SK-N-SH treated with all-trans-retinoic acid at 6 μM for 48 hours (cell line): ENCODE measurements at regions not wholly inside any gene's neighbourhood (a gene's known extent, or its start where the extent isn't known, plus 50 kb on each side); places are given as distances from the start of the nearest gene placed in this dataset.

Source experiments
- ATAC-seq: fragments of 200-7000 bp; cut with Tn5 transposase; 3 replicates; pipeline ENCODE4 v1.9.1; 2020; ENCODE audit warnings: mild to moderate bottlenecking, moderate library complexity
- ARNTL ChIP-seq: fragments of 450-650 bp; formaldehyde crosslinking; IDR thresholded peaks from 2 replicates; pipeline ENCODE4 v1.5.0; 2020; ENCODE audit warnings: low read depth, mild to moderate bottlenecking, moderate library complexity, borderline replicate concordance
- BACH2 ChIP-seq: fragments of 250-450 bp; sonication (Bioruptor Pico); IDR thresholded peaks from 2 replicates; pipeline ENCODE4 v1.9.0; 2021; ENCODE audit warnings: mild to moderate bottlenecking, borderline replicate concordance
- CREB5 ChIP-seq: fragments of 250-450 bp; sonication (Bioruptor Pico); IDR thresholded peaks from 2 replicates; pipeline ENCODE4 v1.5.1; 2020; ENCODE audit warnings: low read depth, mild to moderate bottlenecking, moderate library complexity
- CSDC2 ChIP-seq: fragments of 250-450 bp; sonication (Bioruptor Pico); IDR thresholded peaks from 2 replicates; pipeline ENCODE4 v1.5.0; 2020; ENCODE audit warnings: mild to moderate bottlenecking, moderate library complexity
- ESRRG ChIP-seq: fragments of 250-450 bp; sonication (Bioruptor Pico); IDR thresholded peaks from 2 replicates; pipeline ENCODE4 v1.6.1; 2021; ENCODE audit warnings: mild to moderate bottlenecking
- GLIS3 ChIP-seq: fragments of 250-450 bp; sonication (Bioruptor Pico); IDR thresholded peaks from 2 replicates; pipeline ENCODE4 v1.5.0; 2020; ENCODE audit warnings: mild to moderate bottlenecking, moderate library complexity
- ISL1 ChIP-seq: fragments of 250-450 bp; sonication (Bioruptor Pico); IDR thresholded peaks from 2 replicates; pipeline ENCODE4 v2.1.2; 2022; ENCODE audit warnings: mild to moderate bottlenecking, moderate library complexity
- PPARA ChIP-seq: fragments of 250-450 bp; sonication (Bioruptor Pico); IDR thresholded peaks from 2 replicates; pipeline ENCODE4 v1.5.0; 2020; ENCODE audit warnings: mild to moderate bottlenecking, borderline replicate concordance
- RARB ChIP-seq: fragments of 250-450 bp; sonication (Bioruptor Pico); IDR thresholded peaks from 2 replicates; pipeline ENCODE4 v1.8.0; 2021; ENCODE audit warnings: mild to moderate bottlenecking, moderate library complexity
- SNAI2 ChIP-seq: fragments of 250-450 bp; sonication (Bioruptor Pico); IDR thresholded peaks from 2 replicates; pipeline ENCODE4 v1.5.0; 2020; ENCODE audit warnings: mild to moderate bottlenecking, moderate library complexity
- TCF4 ChIP-seq: fragments of 250-450 bp; sonication (Bioruptor Pico); IDR thresholded peaks from 2 replicates; pipeline ENCODE4 v1.8.0; 2021; ENCODE audit warnings: mild to moderate bottlenecking, moderate library complexity, borderline replicate concordance
- TOX ChIP-seq: fragments of 250-450 bp; sonication (Bioruptor Pico); IDR thresholded peaks from 2 replicates; pipeline ENCODE4 v1.8.0; 2021; ENCODE audit warnings: mild to moderate bottlenecking, moderate library complexity, borderline replicate concordance
- TSHZ2 ChIP-seq: fragments of 250-450 bp; sonication (Bioruptor Pico); IDR thresholded peaks from 2 replicates; pipeline ENCODE4 v1.5.0; 2020; ENCODE audit warnings: mild to moderate bottlenecking, moderate library complexity
- ZC3H10 ChIP-seq: fragments of 250-450 bp; sonication (Bioruptor Pico); IDR thresholded peaks from 2 replicates; pipeline ENCODE4 v1.5.1; 2021; ENCODE audit warnings: mild to moderate bottlenecking, moderate library complexity
- ZFP3 ChIP-seq: fragments of 250-450 bp; sonication (Bioruptor Pico); IDR thresholded peaks from 2 replicates; pipeline ENCODE4 v1.5.0; 2020; ENCODE audit warnings: mild to moderate bottlenecking, moderate library complexity
- ZFP30 ChIP-seq: fragments of 450-650 bp; formaldehyde crosslinking; IDR thresholded peaks from 2 replicates; pipeline ENCODE4 v1.5.0; 2022; ENCODE audit warnings: mild to moderate bottlenecking, moderate library complexity
- ZNF565 ChIP-seq: fragments of 450-650 bp; formaldehyde crosslinking; conservative IDR thresholded peaks from 2 replicates; pipeline ENCODE4 v1.5.0; 2020; ENCODE audit warnings: low read depth, mild to moderate bottlenecking, moderate library complexity
- ZNF70 ChIP-seq: fragments of 450-650 bp; formaldehyde crosslinking; IDR thresholded peaks from 2 replicates; pipeline ENCODE4 v1.5.0; 2020; ENCODE audit warnings: mild to moderate bottlenecking, moderate library complexity
- ZNF8 ChIP-seq: fragments of 450-650 bp; formaldehyde crosslinking; IDR thresholded peaks from 2 replicates; pipeline ENCODE4 v1.5.0; 2020; ENCODE audit warnings: mild to moderate bottlenecking, moderate library complexity

- ATAC-seq, result no peak
- TF ChIP-seq ZNF70 (no peak), ZFP3 (CRISPR knock-in tag) (no peak), ESRRG (CRISPR knock-in tag) (no peak), ARNTL (CRISPR knock-in tag) (no peak), SNAI2 (CRISPR knock-in tag) (no peak), CSDC2 (CRISPR knock-in tag) (no peak), PPARA (CRISPR knock-in tag) (no peak), ZC3H10 (CRISPR knock-in tag) (no peak)
Observed at GRCh38 chr13:103437651-103438050, 371.4 kb upstream of the SLC10A2 start.

GRCh38 chr13:103436057-103436654 lies 369.9 kb upstream of the SLC10A2 start:
- no peak for ATAC-seq
- TF ChIP-seq GLIS3 (CRISPR knock-in tag), result no peak
- no peak for TF ChIP-seq BACH2 (CRISPR knock-in tag)
- no peak for TF ChIP-seq ARNTL (CRISPR knock-in tag)
- no peak for TF ChIP-seq ZFP30
- no peak for TF ChIP-seq TCF4 (CRISPR knock-in tag)
- TF ChIP-seq RARB (CRISPR knock-in tag), result no peak
- no peak for TF ChIP-seq ZC3H10 (CRISPR knock-in tag)
- no peak for TF ChIP-seq ZNF70
- no peak for TF ChIP-seq TOX (CRISPR knock-in tag)
- TF ChIP-seq ESRRG (CRISPR knock-in tag), result no peak
- TF ChIP-seq TSHZ2, result no peak
- no peak for TF ChIP-seq CSDC2 (CRISPR knock-in tag)
- no peak for TF ChIP-seq PPARA (CRISPR knock-in tag)
- TF ChIP-seq ZNF8 (CRISPR knock-in tag), result no peak
- no peak for TF ChIP-seq ZNF565 (CRISPR knock-in tag)
- TF ChIP-seq ISL1, result no peak
- TF ChIP-seq CREB5 (CRISPR knock-in tag), result no peak
- TF ChIP-seq ZFP3 (CRISPR knock-in tag), result no peak

GRCh38 chr13:103431856-103432255 lies 365.6 kb upstream of the SLC10A2 start:
- peak; percentile 84; the same call in 1 of the 2 replicates for TF ChIP-seq TSHZ2
- no peak for TF ChIP-seq ZNF565 (CRISPR knock-in tag)
- peak; percentile 90 for TF ChIP-seq TCF4 (CRISPR knock-in tag)
- ATAC-seq, result no peak

GRCh38 chr13:103430368-103430767 lies 364.2 kb upstream of the SLC10A2 start:
- no peak for ATAC-seq
- TF ChIP-seq TCF4 (CRISPR knock-in tag) (no peak), BACH2 (CRISPR knock-in tag) (no peak)

- no peak for ATAC-seq
- TF ChIP-seq ZFP30 (no peak), BACH2 (CRISPR knock-in tag) (no peak), ZNF70 (no peak)
Observed at GRCh38 chr13:103410002-103410401, 343.8 kb upstream of the SLC10A2 start.
